RPMI8226 (cell line): ENCODE measurements at regions not wholly inside any gene's neighbourhood (a gene's known extent, or its start where the extent isn't known, plus 50 kb on each side); places are given as distances from the start of the nearest gene placed in this dataset.

ENCODE experiments used
- DNase-seq: peaks from one replicate; pipeline ENCODE4 v3.0.0-alpha.2; 2015

GRCh38 chr3:90253131-90253530 is 1145.7 kb downstream of the EPHA3 start:
- DNase-seq = no peak

- no peak for DNase-seq
These were observed 1154.3 kb downstream of the EPHA3 start for GRCh38 chr3:90261481-90262433.
